CD4-positive, alpha-beta memory T cell (primary cell): ENCODE measurements at regions not wholly inside any gene's neighbourhood (a gene's known extent, or its start where the extent isn't known, plus 50 kb on each side); places are given as distances from the start of the nearest gene placed in this dataset.
"Not testable (repeated sequence)": the region's sequence is repeated elsewhere in the genome, so short reads cannot be mapped to it uniquely, and the experiment has no call there.

Experiments used
- CTCF ChIA-PET: fragments of 350-600 bp; sonication (Branson Sonifier 250); formaldehyde crosslinking; loops from one replicate; lab custom pipeline; 2021; ENCODE audit warnings: inconsistent platforms; ENCODE audit not compliant: partially characterized antibody; lab: Charles Lee
- POLR2A ChIA-PET: fragments of 350-600 bp; sonication (Branson Sonifier 250); formaldehyde crosslinking; loops from one replicate; lab custom pipeline; 2021; ENCODE audit not compliant: partially characterized antibody; lab: Charles Lee
- DNase-seq, 5 donors: peaks; one replicate each; pipeline versions ENCODE4 v3.0.0 to v3.0.0-alpha.2; 2020 to 2022; ENCODE audit warnings: mixed read lengths in 1 of 5
- H3K27ac ChIP-seq: one replicate; pipeline ENCODE4 v1.7.0; 2013; ENCODE audit warnings: low read depth, low read length
- H3K27me3 ChIP-seq: 2 replicates; pipeline ENCODE4 v1.7.0; 2013; ENCODE audit warnings: mild to moderate bottlenecking, low read length, moderate library complexity; ENCODE audit not compliant: insufficient read depth
- H3K36me3 ChIP-seq: 2 replicates; pipeline ENCODE4 v1.7.0; 2013; ENCODE audit warnings: mild to moderate bottlenecking, low read length, moderate library complexity; ENCODE audit not compliant: insufficient read depth
- H3K4me1 ChIP-seq: 2 replicates; pipeline ENCODE4 v1.7.0; 2013; ENCODE audit warnings: mild to moderate bottlenecking, low read length, moderate library complexity; ENCODE audit not compliant: insufficient read depth
- H3K4me3 ChIP-seq, 2 donors: one replicate each; pipeline ENCODE4 v1.7.0; 2013; ENCODE audit warnings: low read length in 2 of 2, mild to moderate bottlenecking in 1 of 2
- H3K9me3 ChIP-seq, 2 donors: one replicate each; pipeline ENCODE4 v1.7.0; 2013; ENCODE audit warnings: low read length in 2 of 2, control low read depth in 1 of 2; ENCODE audit not compliant: control insufficient read depth in 1 of 2
- H3K27ac Mint-ChIP-seq, 7 donors: one replicate each; pipeline ENCODE4 v1.8.0; 2020 to 2021; ENCODE audit warnings: mixed read lengths in 7 of 7, mild to moderate bottlenecking in 6 of 7, inconsistent platforms in 3 of 7, moderate library complexity in 3 of 7
- H3K27me3 Mint-ChIP-seq, 2 donors: one replicate each; pipeline ENCODE4 v1.8.0; 2020 to 2021; ENCODE audit warnings: mixed read lengths in 2 of 2
- H3K36me3 Mint-ChIP-seq, 2 donors: one replicate each; pipeline ENCODE4 v1.8.0; 2020 to 2021; ENCODE audit warnings: mixed read lengths in 2 of 2, inconsistent platforms in 1 of 2, mild to moderate bottlenecking in 1 of 2
- H3K4me1 Mint-ChIP-seq, 4 donors: one replicate each; pipeline ENCODE4 v1.8.0; 2020 to 2021; ENCODE audit warnings: mixed read lengths in 4 of 4, mild to moderate bottlenecking in 1 of 4
- H3K4me3 Mint-ChIP-seq, 8 donors: one replicate each; pipeline ENCODE4 v1.8.0; 2020 to 2021; ENCODE audit warnings: mixed read lengths in 8 of 8, mild to moderate bottlenecking in 7 of 8, moderate library complexity in 6 of 8, inconsistent platforms in 3 of 8
- H3K9me3 Mint-ChIP-seq, 8 donors: one replicate each; pipeline ENCODE4 v1.8.0; 2020 to 2021; ENCODE audit warnings: mixed read lengths in 8 of 8, mild to moderate bottlenecking in 5 of 8, inconsistent platforms in 3 of 8, moderate library complexity in 1 of 8
- intact Hi-C: fragments of 100-400 bp; cut with micrococcal nuclease; formaldehyde crosslinking; loops from one replicate; pipeline ENCODE4 v1.15.1; 2023

GRCh38 chr10:63675171-63675570, 154.0 kb downstream of the REEP3 start:
- no peak overlapping the region for H3K4me3 Mint-ChIP-seq
- Histone ChIP-seq H3K4me1 (no peaks in the 10 kb centered on the region), H3K4me3 (no peak overlapping the region), H3K36me3 (no peaks in the 10 kb centered on the region), H3K27me3 (no peaks in the 10 kb centered on the region), H3K9me3 (no peaks in the 10 kb centered on the region), H3K27ac (no peak overlapping the region)
- H3K27ac Mint-ChIP-seq, result no peak overlapping the region
- H3K4me1 Mint-ChIP-seq, result peaks cover 0 to 1% (median 0%) of the 10 kb centered on the region in 4 donors
- no peak for DNase-seq
- no peaks in the 10 kb centered on the region for H3K9me3 Mint-ChIP-seq
- peaks cover 3 to 12% of the 10 kb centered on the region in 2 donors for H3K27me3 Mint-ChIP-seq
- no peaks in the 10 kb centered on the region for H3K36me3 Mint-ChIP-seq
- POLR2A ChIA-PET, result no interaction called here
- intact Hi-C loops, result no loop called here
- CTCF ChIA-PET, result no interaction called here

GRCh38 chr10:63677001-63677400, 155.8 kb downstream of the REEP3 start:
- Histone ChIP-seq H3K9me3 (no peaks in the 10 kb centered on the region), H3K27me3 (no peaks in the 10 kb centered on the region), H3K4me3 (no peak overlapping the region), H3K4me1 (no peaks in the 10 kb centered on the region), H3K27ac (no peak overlapping the region), H3K36me3 (no peaks in the 10 kb centered on the region)
- H3K4me1 Mint-ChIP-seq, result no peaks in the 10 kb centered on the region
- CTCF ChIA-PET, result interaction anchor here (1.0 kb wide), 1 partner anchor 43 kb away, joined by 3 read pairs; no protein-coding TSS in a partner anchor
- peaks cover 3 to 7% of the 10 kb centered on the region in 2 donors for H3K27me3 Mint-ChIP-seq
- intact Hi-C loops, result no loop called here
- no peak for DNase-seq
- POLR2A ChIA-PET, result no interaction called here
- no peaks in the 10 kb centered on the region for H3K9me3 Mint-ChIP-seq
- H3K4me3 Mint-ChIP-seq, result no peak overlapping the region
- no peak overlapping the region for H3K27ac Mint-ChIP-seq
- no peaks in the 10 kb centered on the region for H3K36me3 Mint-ChIP-seq

GRCh38 chr10:63680545-63680944, 159.3 kb downstream of the REEP3 start:
- H3K27ac Mint-ChIP-seq, DNase-seq, H3K9me3 ChIP-seq, H3K9me3 Mint-ChIP-seq, POLR2A ChIA-PET, H3K36me3 Mint-ChIP-seq, H3K4me3 ChIP-seq, H3K27me3 Mint-ChIP-seq, H3K27ac ChIP-seq, H3K4me1 ChIP-seq, H3K36me3 ChIP-seq, H3K4me3 Mint-ChIP-seq, H3K27me3 ChIP-seq, intact Hi-C loops: not testable (repeated sequence)
- H3K4me1 Mint-ChIP-seq, result peaks cover 3 to 14% (median 9%) of the 10 kb centered on the region in 4 donors
- CTCF ChIA-PET, result interaction anchor here (1.2 kb wide), 1 partner anchor 39 kb away, joined by 4 read pairs; no protein-coding TSS in a partner anchor

- Mint-ChIP-seq H3K36me3 (no peaks in the 10 kb centered on the region), H3K9me3 (no peaks in the 10 kb centered on the region), H3K27ac (peak overlapping the region in 2 of 7 donors; percentile 17), H3K4me1 (peaks cover 3 to 14% (median 9%) of the 10 kb centered on the region in 4 donors), H3K27me3 (peaks cover 4 to 9% of the 10 kb centered on the region in 2 donors), H3K4me3 (no peak overlapping the region)
- no peaks in the 10 kb centered on the region for H3K36me3 ChIP-seq
- intact Hi-C loops, result no loop called here
- ChIA-PET POLR2A (no interaction called here), CTCF (interaction anchor here (0.9 to 1.2 kb wide), 2 partner anchors 15 to 38 kb away, joined by 3 to 4 read pairs; no protein-coding TSS in a partner anchor)
- no peak for DNase-seq
- peaks cover 4% of the 10 kb centered on the region for H3K4me1 ChIP-seq
- H3K27ac ChIP-seq, result no peak overlapping the region
- no peaks in the 10 kb centered on the region for H3K27me3 ChIP-seq
- H3K4me3 ChIP-seq, result no peak overlapping the region
- H3K9me3 ChIP-seq, result no peaks in the 10 kb centered on the region
Observed at GRCh38 chr10:63681993-63682697, 160.9 kb downstream of the REEP3 start.

DNA sequence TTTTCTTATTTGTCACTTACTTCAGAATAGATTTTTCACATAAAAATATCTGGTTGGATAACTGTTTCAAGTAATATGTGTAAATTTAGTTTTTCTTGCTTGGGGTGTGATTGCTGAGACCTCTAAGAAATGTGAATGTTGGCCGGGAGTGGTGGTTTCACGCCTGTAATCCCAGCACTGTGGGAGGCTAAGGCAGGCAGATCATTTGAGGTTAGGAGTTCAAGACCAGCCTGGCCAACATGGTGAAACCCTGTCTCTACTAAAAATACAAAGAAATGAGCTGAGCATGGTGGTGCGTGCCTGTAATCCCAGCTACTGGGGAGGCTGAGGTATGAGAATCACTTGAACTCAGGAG, 161.5 kb downstream of the REEP3 start:
- H3K4me1 ChIP-seq, H3K9me3 Mint-ChIP-seq, POLR2A ChIA-PET, DNase-seq, H3K4me3 Mint-ChIP-seq, CTCF ChIA-PET, H3K4me3 ChIP-seq, H3K36me3 Mint-ChIP-seq, H3K9me3 ChIP-seq, intact Hi-C loops, H3K36me3 ChIP-seq, H3K27ac ChIP-seq, H3K27me3 ChIP-seq, H3K27me3 Mint-ChIP-seq: not testable (repeated sequence)
- Mint-ChIP-seq H3K27ac (peak overlapping the region in 1 of 7 donors; percentile 17), H3K4me1 (peaks cover 3 to 14% (median 9%) of the 10 kb centered on the region in 4 donors)

- H3K9me3 ChIP-seq, result no peaks in the 10 kb centered on the region
- H3K27me3 ChIP-seq, result no peaks in the 10 kb centered on the region
- DNase-seq, result peak in 1 of 5 donors; percentile 0
- no peak overlapping the region for H3K27ac ChIP-seq
- H3K36me3 ChIP-seq, result no peaks in the 10 kb centered on the region
- no peak overlapping the region for H3K4me3 ChIP-seq
- Mint-ChIP-seq H3K27ac (peak overlapping the region in 1 of 7 donors; percentile 7), H3K4me1 (peaks cover 3 to 14% (median 9%) of the 10 kb centered on the region in 4 donors), H3K4me3 (peak overlapping the region in 1 of 8 donors; percentile 13), H3K36me3 (no peaks in the 10 kb centered on the region), H3K27me3 (peaks cover 3 to 9% of the 10 kb centered on the region in 2 donors), H3K9me3 (no peaks in the 10 kb centered on the region)
- intact Hi-C loops, result no loop called here
- peaks cover 4% of the 10 kb centered on the region for H3K4me1 ChIP-seq
- POLR2A ChIA-PET, result no interaction called here
- CTCF ChIA-PET, result no interaction called here
Observed at GRCh38 chr10:63683223-63683622, 162.0 kb downstream of the REEP3 start.

DNA sequence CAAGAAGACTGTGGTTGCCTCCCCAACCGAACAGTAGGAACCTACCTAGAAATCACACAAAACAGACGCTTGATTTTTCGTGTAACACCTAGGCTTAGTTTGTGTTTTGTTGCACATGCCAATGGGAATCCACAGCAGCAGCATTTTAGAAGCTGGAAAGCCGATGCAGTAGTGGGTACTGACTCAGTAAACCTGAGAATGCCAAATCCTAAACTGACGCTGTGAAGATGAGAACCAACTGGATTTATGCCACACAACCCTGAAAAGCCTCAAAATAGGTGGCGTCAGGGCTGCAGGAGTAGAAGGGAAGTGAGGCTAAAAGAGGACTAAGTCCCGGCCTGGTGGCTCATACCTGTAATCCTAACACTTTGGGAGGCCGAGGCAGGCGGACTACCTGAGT, 162.5 kb downstream of the REEP3 start:
- intact Hi-C loops, result no loop called here
- CTCF ChIA-PET, result no interaction called here
- peak overlapping the region in 1 of 8 donors; percentile 13 for H3K4me3 Mint-ChIP-seq
- no peaks in the 10 kb centered on the region for H3K36me3 Mint-ChIP-seq
- H3K4me3 ChIP-seq, result no peak overlapping the region
- H3K27ac ChIP-seq, result no peak overlapping the region
- peaks cover 3 to 14% (median 9%) of the 10 kb centered on the region in 4 donors for H3K4me1 Mint-ChIP-seq
- H3K27me3 Mint-ChIP-seq, result peaks cover 3 to 9% of the 10 kb centered on the region in 2 donors
- H3K36me3 ChIP-seq, result no peaks in the 10 kb centered on the region
- no peaks in the 10 kb centered on the region for H3K9me3 ChIP-seq
- no peaks in the 10 kb centered on the region for H3K27me3 ChIP-seq
- POLR2A ChIA-PET, result no interaction called here
- H3K27ac Mint-ChIP-seq, result peak overlapping the region in 2 of 7 donors; percentile 7 to 59
- no peaks in the 10 kb centered on the region for H3K9me3 Mint-ChIP-seq
- DNase-seq, result no peak
- H3K4me1 ChIP-seq, result peaks cover 4% of the 10 kb centered on the region
